GM23338 (cell line): ENCODE measurements at regions not wholly inside any gene's neighbourhood (a gene's known extent, or its start where the extent isn't known, plus 50 kb on each side); places are given as distances from the start of the nearest gene placed in this dataset.

Source experiments
- ATAC-seq: fragments of 200-7000 bp; cut with Tn5 transposase; 3 replicates; pipeline ENCODE4 v1.9.1; 2020
- DNase-seq: peaks from one replicate; pipeline ENCODE4 v3.0.0-alpha.2; 2015; ENCODE audit warnings: low spot score
- H2AFZ ChIP-seq: fragments of 200-600 bp; sonication (generic); 2 replicates; pipeline ENCODE4 v1.8.0; 2016; ENCODE audit warnings: antibody characterized with exemption, mild to moderate bottlenecking, moderate library complexity
- H3F3A ChIP-seq: fragments of 200-600 bp; sonication (generic); replicated peaks from 2 replicates; pipeline ENCODE4 v1.8.0; 2017; ENCODE audit warnings: antibody characterized with exemption, mixed run types, low read depth
- H3K27ac ChIP-seq: fragments of 200-600 bp; sonication (generic); 2 replicates; pipeline ENCODE4 v1.6.1; 2016; ENCODE audit warnings: low read depth
- H3K27me3 ChIP-seq: fragments of 200-600 bp; sonication (generic); 2 replicates; pipeline ENCODE4 v1.8.0; 2016; ENCODE audit warnings: mild to moderate bottlenecking, mixed run types, moderate library complexity; ENCODE audit not compliant: insufficient read depth
- H3K36me3 ChIP-seq: fragments of 200-600 bp; sonication (generic); 2 replicates; pipeline ENCODE4 v1.8.0; 2016; ENCODE audit warnings: mild to moderate bottlenecking; ENCODE audit not compliant: insufficient read depth
- H3K4me1 ChIP-seq: fragments of 200-600 bp; sonication (generic); 2 replicates; pipeline ENCODE4 v1.8.0; 2016; ENCODE audit warnings: mild to moderate bottlenecking, moderate library complexity; ENCODE audit not compliant: insufficient read depth
- H3K4me2 ChIP-seq: fragments of 200-600 bp; sonication (generic); 2 replicates; pipeline ENCODE4 v1.7.1; 2017; ENCODE audit warnings: mixed run types
- H3K4me3 ChIP-seq: fragments of 200-600 bp; sonication (generic); 2 replicates; pipeline ENCODE4 v1.6.1; 2016; ENCODE audit warnings: mixed run types
- H3K79me2 ChIP-seq: fragments of 200-600 bp; sonication (generic); replicated peaks from 2 replicates; pipeline ENCODE4 v1.8.0; 2017; ENCODE audit warnings: mild to moderate bottlenecking; ENCODE audit not compliant: insufficient read depth
- H3K9me2 ChIP-seq: fragments of 200-600 bp; sonication (generic); 2 replicates; pipeline ENCODE4 v1.8.0; 2017; ENCODE audit not compliant: insufficient read depth
- H4K20me1 ChIP-seq: fragments of 200-600 bp; sonication (generic); replicated peaks from 2 replicates; pipeline ENCODE4 v1.8.0; 2017; ENCODE audit warnings: mild to moderate bottlenecking; ENCODE audit not compliant: insufficient read depth
- H3K27ac Mint-ChIP-seq: 2 replicates; pipeline ENCODE4 v1.8.0; 2020; ENCODE audit warnings: inconsistent platforms, mild to moderate bottlenecking, moderate library complexity, mixed read lengths
- H3K27me3 Mint-ChIP-seq: 3 replicates; pipeline ENCODE4 v1.8.0; 2022; ENCODE audit warnings: low read depth, mild to moderate bottlenecking, moderate library complexity, mixed read lengths, inconsistent platforms; ENCODE audit not compliant: insufficient read depth, poor library complexity
- H3K36me3 Mint-ChIP-seq: 3 replicates; pipeline ENCODE4 v1.8.0; 2021; ENCODE audit warnings: low read depth, mild to moderate bottlenecking, inconsistent platforms, moderate library complexity, mixed read lengths
- H3K4me1 Mint-ChIP-seq: 3 replicates; pipeline ENCODE4 v1.8.0; 2020; ENCODE audit warnings: mild to moderate bottlenecking, inconsistent platforms, mixed read lengths
- H3K4me3 Mint-ChIP-seq: 3 replicates; pipeline ENCODE4 v1.8.0; 2021; ENCODE audit warnings: moderate library complexity, mild to moderate bottlenecking, inconsistent platforms, mixed read lengths
- H3K9me3 Mint-ChIP-seq: 3 replicates; pipeline ENCODE4 v1.8.0; 2020; ENCODE audit warnings: moderate library complexity, mild to moderate bottlenecking, inconsistent platforms, mixed read lengths
- CREB1 ChIP-seq: fragments of 250-450 bp; sonication (Bioruptor Pico); IDR thresholded peaks from 2 replicates; pipeline ENCODE4 v1.5.0; 2020; ENCODE audit warnings: low read depth, mild to moderate bottlenecking, moderate library complexity
- CTCF ChIP-seq, 2 experiments: fragments of 200-600 bp in 1 of 2; sonication (generic) in 1 of 2; conservative IDR thresholded peaks; 2 replicates each; pipeline versions ENCODE4 v1.5.1 to v1.6.1; 2016 to 2017; ENCODE audit warnings: antibody characterized with exemption in 2 of 2, low read depth in 2 of 2, mild to moderate bottlenecking in 2 of 2, moderate library complexity in 1 of 2
- ETS1 ChIP-seq: IDR thresholded peaks from 2 replicates; pipeline ENCODE4 v1.6.1; 2016; ENCODE audit warnings: antibody characterized with exemption
- EZH2 ChIP-seq: fragments of 200-600 bp; sonication (generic); IDR thresholded peaks from one replicate; pipeline ENCODE4 v1.8.0; 2017; ENCODE audit warnings: antibody characterized with exemption, mild to moderate bottlenecking, low read depth; ENCODE audit not compliant: unreplicated experiment
- EZH2phosphoT487 ChIP-seq: fragments of 200-600 bp; sonication (generic); IDR thresholded peaks from one replicate; pipeline ENCODE4 v1.8.1; 2018; ENCODE audit warnings: antibody characterized with exemption; ENCODE audit not compliant: unreplicated experiment
- JUNB ChIP-seq: IDR thresholded peaks from one replicate; pipeline ENCODE4 v1.6.1; 2016; ENCODE audit warnings: antibody characterized with exemption; ENCODE audit not compliant: unreplicated experiment
- NANOG ChIP-seq: IDR thresholded peaks from 2 replicates; pipeline ENCODE4 v1.6.1; 2016; ENCODE audit warnings: antibody characterized with exemption, borderline replicate concordance
- POLR2AphosphoS5 ChIP-seq: IDR thresholded peaks from 2 replicates; pipeline ENCODE4 v1.6.1; 2016; ENCODE audit warnings: antibody characterized with exemption, low read depth
- REST ChIP-seq: IDR thresholded peaks from one replicate; pipeline ENCODE4 v1.6.1; 2018; ENCODE audit warnings: antibody characterized with exemption; ENCODE audit not compliant: unreplicated experiment
- STAT1 ChIP-seq: IDR thresholded peaks from one replicate; pipeline ENCODE4 v1.6.1; 2016; ENCODE audit warnings: antibody characterized with exemption; ENCODE audit not compliant: unreplicated experiment
- ZNF114 ChIP-seq: fragments of 250-450 bp; sonication (Bioruptor Pico); IDR thresholded peaks from 2 replicates; pipeline ENCODE4 v1.5.0; 2020; ENCODE audit warnings: mild to moderate bottlenecking, moderate library complexity
- TF ChIP-seq, protein P1 (sequence below): fragments of 250-450 bp; sonication (Bioruptor Pico); IDR thresholded peaks from 2 replicates; pipeline ENCODE4 v1.5.0; 2020; ENCODE audit warnings: mild to moderate bottlenecking, moderate library complexity

GRCh38 chr15:62932436-62932835, 110.1 kb upstream of the TPM1 start:
- H3K9me3 Mint-ChIP-seq = no peaks in the 10 kb centered on the region
- peaks cover 4% of the 10 kb centered on the region; the same call in 2 of the 3 replicates for H3K4me1 Mint-ChIP-seq
- H3F3A ChIP-seq = no peaks in the 10 kb centered on the region
- no peak overlapping the region for H3K27ac ChIP-seq
- H4K20me1 ChIP-seq = no peaks in the 10 kb centered on the region
- no peak overlapping the region for H2AFZ ChIP-seq
- no peak overlapping the region for H3K4me3 Mint-ChIP-seq
- H3K27me3 ChIP-seq = no peaks in the 10 kb centered on the region
- H3K4me2 ChIP-seq = no peak overlapping the region
- H3K4me3 ChIP-seq = no peak overlapping the region
- H3K9me2 ChIP-seq = no peaks in the 10 kb centered on the region
- ATAC-seq = no peak
- H3K36me3 ChIP-seq = no peaks in the 10 kb centered on the region
- H3K27ac Mint-ChIP-seq = no peak overlapping the region
- peaks cover 4% of the 10 kb centered on the region for H3K27me3 Mint-ChIP-seq
- DNase-seq = no peak
- H3K4me1 ChIP-seq = no peaks in the 10 kb centered on the region
- TF ChIP-seq, protein P1, sequence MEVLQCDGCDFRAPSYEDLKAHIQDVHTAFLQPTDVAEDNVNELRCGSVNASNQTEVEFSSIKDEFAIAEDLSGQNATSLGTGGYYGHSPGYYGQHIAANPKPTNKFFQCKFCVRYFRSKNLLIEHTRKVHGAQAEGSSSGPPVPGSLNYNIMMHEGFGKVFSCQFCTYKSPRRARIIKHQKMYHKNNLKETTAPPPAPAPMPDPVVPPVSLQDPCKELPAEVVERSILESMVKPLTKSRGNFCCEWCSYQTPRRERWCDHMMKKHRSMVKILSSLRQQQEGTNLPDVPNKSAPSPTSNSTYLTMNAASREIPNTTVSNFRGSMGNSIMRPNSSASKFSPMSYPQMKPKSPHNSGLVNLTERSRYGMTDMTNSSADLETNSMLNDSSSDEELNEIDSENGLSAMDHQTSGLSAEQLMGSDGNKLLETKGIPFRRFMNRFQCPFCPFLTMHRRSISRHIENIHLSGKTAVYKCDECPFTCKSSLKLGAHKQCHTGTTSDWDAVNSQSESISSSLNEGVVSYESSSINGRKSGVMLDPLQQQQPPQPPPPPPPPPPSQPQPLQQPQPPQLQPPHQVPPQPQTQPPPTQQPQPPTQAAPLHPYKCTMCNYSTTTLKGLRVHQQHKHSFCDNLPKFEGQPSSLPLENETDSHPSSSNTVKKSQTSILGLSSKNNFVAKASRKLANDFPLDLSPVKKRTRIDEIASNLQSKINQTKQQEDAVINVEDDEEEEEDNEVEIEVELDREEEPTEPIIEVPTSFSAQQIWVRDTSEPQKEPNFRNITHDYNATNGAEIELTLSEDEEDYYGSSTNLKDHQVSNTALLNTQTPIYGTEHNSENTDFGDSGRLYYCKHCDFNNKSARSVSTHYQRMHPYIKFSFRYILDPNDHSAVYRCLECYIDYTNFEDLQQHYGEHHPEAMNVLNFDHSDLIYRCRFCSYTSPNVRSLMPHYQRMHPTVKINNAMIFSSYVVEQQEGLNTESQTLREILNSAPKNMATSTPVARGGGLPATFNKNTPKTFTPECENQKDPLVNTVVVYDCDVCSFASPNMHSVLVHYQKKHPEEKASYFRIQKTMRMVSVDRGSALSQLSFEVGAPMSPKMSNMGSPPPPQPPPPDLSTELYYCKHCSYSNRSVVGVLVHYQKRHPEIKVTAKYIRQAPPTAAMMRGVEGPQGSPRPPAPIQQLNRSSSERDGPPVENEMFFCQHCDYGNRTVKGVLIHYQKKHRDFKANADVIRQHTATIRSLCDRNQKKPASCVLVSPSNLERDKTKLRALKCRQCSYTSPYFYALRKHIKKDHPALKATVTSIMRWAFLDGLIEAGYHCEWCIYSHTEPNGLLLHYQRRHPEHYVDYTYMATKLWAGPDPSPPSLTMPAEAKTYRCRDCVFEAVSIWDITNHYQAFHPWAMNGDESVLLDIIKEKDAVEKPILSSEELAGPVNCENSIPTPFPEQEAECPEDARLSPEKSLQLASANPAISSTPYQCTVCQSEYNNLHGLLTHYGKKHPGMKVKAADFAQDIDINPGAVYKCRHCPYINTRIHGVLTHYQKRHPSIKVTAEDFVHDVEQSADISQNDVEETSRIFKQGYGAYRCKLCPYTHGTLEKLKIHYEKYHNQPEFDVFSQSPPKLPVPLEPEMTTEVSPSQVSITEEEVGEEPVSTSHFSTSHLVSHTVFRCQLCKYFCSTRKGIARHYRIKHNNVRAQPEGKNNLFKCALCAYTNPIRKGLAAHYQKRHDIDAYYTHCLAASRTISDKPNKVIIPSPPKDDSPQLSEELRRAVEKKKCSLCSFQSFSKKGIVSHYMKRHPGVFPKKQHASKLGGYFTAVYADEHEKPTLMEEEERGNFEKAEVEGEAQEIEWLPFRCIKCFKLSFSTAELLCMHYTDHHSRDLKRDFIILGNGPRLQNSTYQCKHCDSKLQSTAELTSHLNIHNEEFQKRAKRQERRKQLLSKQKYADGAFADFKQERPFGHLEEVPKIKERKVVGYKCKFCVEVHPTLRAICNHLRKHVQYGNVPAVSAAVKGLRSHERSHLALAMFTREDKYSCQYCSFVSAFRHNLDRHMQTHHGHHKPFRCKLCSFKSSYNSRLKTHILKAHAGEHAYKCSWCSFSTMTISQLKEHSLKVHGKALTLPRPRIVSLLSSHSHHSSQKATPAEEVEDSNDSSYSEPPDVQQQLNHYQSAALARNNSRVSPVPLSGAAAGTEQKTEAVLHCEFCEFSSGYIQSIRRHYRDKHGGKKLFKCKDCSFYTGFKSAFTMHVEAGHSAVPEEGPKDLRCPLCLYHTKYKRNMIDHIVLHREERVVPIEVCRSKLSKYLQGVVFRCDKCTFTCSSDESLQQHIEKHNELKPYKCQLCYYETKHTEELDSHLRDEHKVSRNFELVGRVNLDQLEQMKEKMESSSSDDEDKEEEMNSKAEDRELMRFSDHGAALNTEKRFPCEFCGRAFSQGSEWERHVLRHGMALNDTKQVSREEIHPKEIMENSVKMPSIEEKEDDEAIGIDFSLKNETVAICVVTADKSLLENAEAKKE (CRISPR knock-in tag) = no peak
- TF ChIP-seq POLR2AphosphoS5 (no peak), ZNF114 (no peak), ETS1 (no peak), CREB1 (CRISPR knock-in tag) (no peak), EZH2phosphoT487 (no peak), NANOG (no peak), CTCF (conservative IDR thresholded peaks at IDR 0.05; ENCODE audit: low read depth in 2 of 2) (no peak), REST (no peak), JUNB (no peak), EZH2 (no peak), STAT1 (no peak)
- H3K79me2 ChIP-seq = no peaks in the 10 kb centered on the region
- H3K36me3 Mint-ChIP-seq = no peaks in the 10 kb centered on the region
